ENCODE measurements at regions not wholly inside any gene's neighbourhood (a gene's known extent, or its start where the extent isn't known, plus 50 kb on each side); places are given as distances from the start of the nearest gene placed in this dataset.
A peak's percentile ranks its signal among the peaks of the same experiment; 100 is the strongest.

- TF ChIP-seq CTCF (IDR thresholded peaks at IDR 0.05) (no peak), POLR2AphosphoS5 (IDR thresholded peaks at IDR 0.05) (peak; percentile 69)
Measured at GRCh38 chr20:1798982-1799381, 96.2 kb upstream of the SIRPA start.

Data from prostate gland (tissue), 2 donors.